Loucy (cell line): ENCODE measurements at regions not wholly inside any gene's neighbourhood (a gene's known extent, or its start where the extent isn't known, plus 50 kb on each side); places are given as distances from the start of the nearest gene placed in this dataset.

Source experiments
- CTCF ChIP-seq: fragments of 200-600 bp; sonication (generic); conservative IDR thresholded peaks from 2 replicates; pipeline ENCODE4 v1.5.1; 2014; ENCODE audit warnings: mild to moderate bottlenecking, antibody characterized with exemption, low read length
- EZH2phosphoT487 ChIP-seq: fragments of 200-600 bp; IDR thresholded peaks from 2 replicates; pipeline ENCODE4 v1.6.1; 2018; ENCODE audit warnings: antibody characterized with exemption, mild to moderate bottlenecking, moderate library complexity, borderline replicate concordance

- TF ChIP-seq CTCF = no peak
- no peak for TF ChIP-seq EZH2phosphoT487
Observed at GRCh38 chr10:53548664-53549063, 776.1 kb upstream of the MBL2 start.
